ENCODE measurements at regions not wholly inside any gene's neighbourhood (a gene's known extent, or its start where the extent isn't known, plus 50 kb on each side); places are given as distances from the start of the nearest gene placed in this dataset.

DNA sequence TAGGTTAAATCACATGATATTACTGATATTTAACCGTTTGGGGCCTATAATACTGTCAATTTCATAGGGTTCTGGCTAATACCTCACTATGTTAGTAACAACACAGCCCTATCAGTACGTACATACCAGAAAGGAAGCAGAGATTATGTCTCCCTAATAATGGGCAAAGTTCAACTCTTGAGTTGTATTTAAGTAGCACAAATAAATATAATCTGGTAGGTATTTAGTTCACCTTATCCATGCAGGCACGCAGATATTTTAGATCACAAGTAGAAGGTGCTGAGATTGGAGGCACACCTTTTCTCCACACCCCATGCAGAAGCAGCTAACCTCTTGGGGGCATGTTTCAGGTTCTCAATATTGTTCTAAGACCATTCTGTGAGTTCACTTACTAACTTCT is 118.9 kb downstream of the IRS1 start:
- Histone ChIP-seq H3K4me3 (no peak overlapping the region), H3K36me3 (no peaks in the 10 kb centered on the region), H3K27me3 (no peaks in the 10 kb centered on the region), H3K9me3 (no peaks in the 10 kb centered on the region)
- DNase-seq = no peak

DNA sequence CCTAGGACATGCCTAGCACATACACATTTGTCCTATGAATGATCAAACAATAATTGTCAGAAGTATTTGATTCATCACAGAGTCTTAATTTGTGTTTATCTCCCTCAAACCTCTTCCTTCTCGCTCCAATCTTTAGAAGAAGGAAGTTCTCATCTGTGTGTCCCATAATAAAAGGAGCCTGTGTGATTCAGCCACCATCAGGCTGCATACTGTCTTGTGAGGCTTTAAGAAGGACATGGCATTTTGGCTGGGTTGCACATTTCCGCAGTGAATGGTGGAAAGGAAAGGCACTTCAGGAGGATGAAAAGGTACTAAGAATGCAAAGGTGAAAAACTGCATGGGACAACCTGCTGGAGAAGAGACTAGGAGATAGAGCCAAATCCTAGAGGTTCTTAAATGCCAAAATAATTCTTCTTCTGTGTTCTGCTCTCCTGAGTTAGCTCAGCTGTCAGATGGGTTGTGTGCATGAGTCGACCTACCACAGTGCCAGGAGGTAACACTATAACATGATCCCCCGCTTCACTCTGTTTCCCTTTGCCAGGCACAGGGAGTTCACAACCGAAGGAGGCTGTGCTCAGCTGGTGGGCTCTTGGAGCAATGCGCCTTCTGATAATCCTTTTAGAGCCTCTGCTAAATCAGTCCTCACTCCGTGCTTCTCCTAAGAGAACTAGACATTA is 120.1 kb downstream of the IRS1 start:
- no peaks in the 10 kb centered on the region for H3K36me3 ChIP-seq
- no peaks in the 10 kb centered on the region for H3K27me3 ChIP-seq
- no peaks in the 10 kb centered on the region for H3K9me3 ChIP-seq
- H3K4me3 ChIP-seq = no peak overlapping the region
- DNase-seq = no peak

DNA sequence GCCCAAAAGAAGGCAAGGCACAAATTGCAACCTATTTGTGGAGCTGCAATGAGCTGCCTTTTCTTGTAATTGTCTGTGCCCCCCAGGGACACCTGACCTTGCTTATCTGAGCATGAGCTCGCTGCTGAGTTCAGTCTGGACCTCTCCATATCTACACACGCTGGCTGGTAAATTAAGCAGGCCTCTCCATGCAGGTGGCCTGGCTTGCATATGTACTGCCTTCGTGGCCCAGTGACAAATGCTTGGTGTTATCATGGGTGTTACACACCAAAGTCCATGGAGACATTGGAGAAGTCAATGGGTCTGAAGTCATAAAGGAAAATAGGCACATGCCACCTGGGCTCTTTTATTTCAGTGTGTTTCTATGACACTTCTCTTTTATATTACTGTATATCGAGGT is 121.2 kb downstream of the IRS1 start:
- Histone ChIP-seq H3K36me3 (no peaks in the 10 kb centered on the region), H3K27me3 (no peaks in the 10 kb centered on the region), H3K4me3 (no peak overlapping the region), H3K9me3 (no peaks in the 10 kb centered on the region)
- no peak for DNase-seq

DNA sequence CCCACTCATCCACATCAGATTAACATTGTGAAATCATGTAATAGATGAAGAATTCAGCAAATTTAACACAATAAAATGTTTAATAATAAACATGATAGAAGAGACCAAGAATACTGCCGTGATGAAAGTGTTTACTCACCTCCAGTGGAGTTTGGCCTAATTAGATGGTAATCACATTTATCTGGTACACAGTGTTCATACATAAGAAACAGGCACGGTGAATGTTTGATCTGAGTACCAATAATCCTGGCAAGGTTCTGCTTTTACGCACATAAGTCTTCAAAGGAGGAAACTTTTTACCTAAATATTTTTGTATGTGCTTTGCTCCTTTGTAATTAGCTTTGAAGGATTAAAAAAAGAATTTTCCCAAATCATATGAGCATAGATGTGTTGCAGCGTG is 122.5 kb downstream of the IRS1 start:
- no peak for DNase-seq
- Histone ChIP-seq H3K27me3 (no peaks in the 10 kb centered on the region), H3K9me3 (no peaks in the 10 kb centered on the region), H3K4me3 (no peak overlapping the region), H3K36me3 (no peaks in the 10 kb centered on the region)

DNA sequence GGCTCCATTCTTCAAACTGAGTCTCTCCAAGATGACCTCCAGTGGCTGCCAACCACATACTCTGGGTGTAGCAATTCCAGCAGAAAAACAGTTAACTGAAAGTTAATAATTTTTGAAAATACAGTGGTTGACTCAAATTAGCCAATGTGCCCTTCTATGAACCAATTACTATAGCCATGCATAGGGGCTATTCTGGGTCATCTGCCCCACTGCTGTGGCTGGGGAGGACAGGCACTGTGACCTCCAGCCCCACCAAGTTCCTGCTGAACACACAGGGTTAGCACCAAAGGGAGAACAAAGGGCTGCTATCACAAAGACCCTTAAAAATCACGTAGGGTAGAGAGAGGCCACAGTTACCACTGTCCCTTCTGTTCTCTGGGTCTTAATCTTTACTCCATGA is 123.0 kb downstream of the IRS1 start:
- Histone ChIP-seq H3K36me3 (no peaks in the 10 kb centered on the region), H3K27me3 (no peaks in the 10 kb centered on the region), H3K4me3 (no peak overlapping the region), H3K9me3 (no peaks in the 10 kb centered on the region)
- no peak for DNase-seq

DNA sequence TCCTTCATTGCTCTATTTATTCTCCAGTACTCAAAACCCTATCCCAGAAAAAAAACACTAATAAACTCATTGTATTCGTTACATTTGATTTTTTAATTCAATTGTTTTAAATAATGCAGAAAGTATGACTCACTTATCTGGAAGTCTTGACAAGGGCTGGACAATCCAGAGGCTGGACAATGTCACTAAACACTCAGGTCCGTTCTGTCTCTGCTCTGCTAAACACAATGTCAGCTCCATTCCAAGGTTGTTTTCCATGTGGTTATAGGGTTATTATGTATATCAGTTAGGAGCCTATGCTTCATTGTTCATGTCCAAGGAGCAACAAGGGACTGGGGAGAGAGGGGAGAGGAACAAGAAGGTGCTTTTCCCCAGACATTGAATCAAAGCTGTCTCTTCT is 125.5 kb downstream of the IRS1 start:
- no peaks in the 10 kb centered on the region for H3K36me3 ChIP-seq
- no peaks in the 10 kb centered on the region for H3K27me3 ChIP-seq
- DNase-seq = no peak
- no peaks in the 10 kb centered on the region for H3K9me3 ChIP-seq
- no peak overlapping the region for H3K4me3 ChIP-seq

DNA sequence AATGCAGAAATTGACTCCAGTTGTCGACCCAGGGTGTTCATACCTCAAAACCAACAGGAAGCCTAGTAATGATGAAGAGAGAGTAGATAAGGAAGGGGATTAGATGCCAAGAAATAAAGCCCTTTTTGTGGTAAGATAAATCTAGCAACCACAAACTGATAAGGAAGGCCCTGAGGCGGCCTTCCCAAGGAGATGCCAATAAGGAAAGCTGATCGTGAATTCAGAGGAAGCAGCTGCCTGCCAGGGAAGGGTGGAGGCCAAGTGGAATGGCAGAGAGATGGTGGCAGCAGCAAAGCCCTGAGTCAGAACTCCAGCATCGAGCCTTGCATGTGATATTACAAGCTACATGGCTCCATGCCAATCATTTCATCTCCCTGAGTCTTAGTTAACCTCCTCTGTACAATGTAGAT is 126.3 kb downstream of the IRS1 start:
- Histone ChIP-seq H3K9me3 (no peaks in the 10 kb centered on the region), H3K4me3 (no peak overlapping the region), H3K36me3 (no peaks in the 10 kb centered on the region), H3K27me3 (no peaks in the 10 kb centered on the region)
- peak; percentile 92 for DNase-seq

DNA sequence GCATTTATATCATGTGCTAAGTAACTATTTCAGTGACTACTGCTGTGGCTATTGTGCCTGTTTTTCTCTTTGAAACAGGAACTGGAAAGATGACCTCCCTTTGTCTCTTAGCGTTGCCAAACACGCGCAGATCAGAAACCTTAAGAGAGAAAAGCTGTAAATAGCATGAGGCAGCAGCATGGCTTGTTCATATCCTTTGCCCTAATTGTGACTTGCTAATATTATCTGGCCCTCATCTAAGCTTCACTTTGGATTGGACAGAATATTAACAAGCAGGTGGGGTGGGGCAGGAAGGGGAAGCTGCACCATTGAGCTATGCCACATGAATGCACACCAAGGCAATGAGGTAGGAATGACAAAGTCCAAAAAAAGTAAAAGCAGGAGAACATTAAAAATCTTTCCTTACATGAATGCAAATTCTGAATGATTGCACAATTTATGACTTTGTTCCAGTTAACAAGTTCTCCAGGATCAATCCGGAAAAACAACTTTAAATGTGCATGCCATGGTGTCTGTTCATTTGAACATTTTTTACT is 128.4 kb downstream of the IRS1 start:
- Histone ChIP-seq H3K36me3 (no peaks in the 10 kb centered on the region), H3K27me3 (no peaks in the 10 kb centered on the region), H3K9me3 (no peaks in the 10 kb centered on the region), H3K4me3 (no peak overlapping the region)
- DNase-seq = no peak

DNA sequence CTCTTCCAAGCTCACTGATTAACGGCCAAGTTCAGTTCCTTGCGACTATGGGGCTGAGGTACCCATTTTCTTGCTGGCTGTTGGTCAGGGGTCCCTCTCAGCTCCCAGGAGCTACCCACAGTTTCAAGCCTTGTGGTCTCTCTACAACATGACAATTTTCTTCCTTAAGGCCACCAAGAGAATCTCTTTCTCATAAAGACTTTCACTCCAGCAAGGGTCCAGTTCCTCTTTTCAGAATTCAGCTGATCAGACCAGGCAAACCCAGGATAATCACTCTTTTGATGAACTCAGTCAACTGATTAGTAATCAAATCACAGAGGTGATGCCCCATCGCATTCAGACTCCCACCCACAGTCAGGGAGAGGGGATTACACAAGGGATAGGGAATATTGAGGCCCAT is 129.7 kb downstream of the IRS1 start:
- no peaks in the 10 kb centered on the region for H3K27me3 ChIP-seq
- no peaks in the 10 kb centered on the region for H3K9me3 ChIP-seq
- no peak overlapping the region for H3K4me3 ChIP-seq
- DNase-seq = no peak
- no peaks in the 10 kb centered on the region for H3K36me3 ChIP-seq

DNA sequence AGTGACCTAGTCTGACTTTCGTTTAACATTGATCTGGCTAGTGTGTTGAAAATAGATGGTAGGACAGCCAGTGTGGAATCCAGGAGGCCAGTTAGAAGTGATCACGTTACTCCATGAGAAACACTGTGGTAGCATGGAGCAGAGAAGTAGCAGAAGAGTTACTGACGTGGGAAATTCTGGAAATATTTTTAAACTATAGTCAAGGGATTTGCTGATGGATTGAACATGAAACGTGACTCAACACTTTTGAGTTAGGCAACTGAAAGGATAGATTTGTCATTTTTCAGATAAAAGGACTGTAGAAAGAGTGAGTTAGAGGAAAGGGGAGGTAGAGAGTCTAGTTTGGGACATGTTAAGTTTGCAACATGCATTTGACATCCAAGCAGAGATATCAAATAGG is 130.4 kb downstream of the IRS1 start:
- H3K36me3 ChIP-seq = no peaks in the 10 kb centered on the region
- H3K4me3 ChIP-seq = no peak overlapping the region
- no peaks in the 10 kb centered on the region for H3K27me3 ChIP-seq
- DNase-seq = no peak
- no peaks in the 10 kb centered on the region for H3K9me3 ChIP-seq

DNA sequence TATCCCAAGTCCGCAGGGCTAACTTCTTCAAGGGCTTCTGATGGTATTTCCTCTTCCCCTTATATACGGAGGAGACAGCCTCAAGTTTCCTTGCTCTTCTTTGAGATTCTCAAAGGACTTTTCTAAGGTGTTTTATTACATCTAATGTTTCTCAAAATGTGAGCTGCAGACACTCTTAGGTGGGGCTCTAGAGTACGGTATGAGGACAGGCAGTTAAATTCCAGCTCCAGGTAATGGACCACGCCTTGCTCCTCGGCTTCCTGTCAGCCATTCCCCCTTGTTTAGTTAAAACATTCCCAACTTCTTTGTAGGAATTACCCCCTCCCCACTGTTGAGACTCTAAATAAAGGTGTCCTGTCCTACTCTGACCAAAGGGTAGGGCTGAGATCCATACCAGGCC is 131.9 kb downstream of the IRS1 start:
- Histone ChIP-seq H3K9me3 (no peaks in the 10 kb centered on the region), H3K4me3 (no peak overlapping the region), H3K36me3 (no peaks in the 10 kb centered on the region), H3K27me3 (no peaks in the 10 kb centered on the region)
- no peak for DNase-seq

DNA sequence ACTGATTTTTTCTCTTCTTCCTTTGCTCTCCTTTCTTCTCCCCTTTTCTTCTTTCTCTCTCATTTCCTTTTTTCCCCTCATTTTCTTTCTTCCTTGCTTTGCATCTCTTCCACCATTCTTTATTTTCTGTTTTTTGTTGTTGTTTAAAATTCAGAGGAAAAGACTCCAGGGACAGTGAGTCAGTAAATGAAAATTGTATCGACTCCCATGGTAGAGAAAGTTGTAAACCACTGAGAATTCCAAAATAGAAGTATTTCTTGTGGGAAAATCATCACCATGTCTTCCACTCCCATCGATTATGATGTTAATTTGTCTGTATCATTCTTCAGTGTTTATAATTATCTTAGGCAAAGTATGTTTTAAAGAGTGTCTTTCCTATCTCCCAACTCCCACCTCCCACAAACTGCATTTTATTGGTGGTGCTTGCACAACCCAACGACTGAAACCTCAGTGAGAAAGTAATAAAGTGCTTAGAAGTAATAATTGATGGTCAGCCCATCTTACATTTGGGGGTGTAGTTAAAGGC is 134.3 kb downstream of the IRS1 start:
- no peaks in the 10 kb centered on the region for H3K36me3 ChIP-seq
- H3K27me3 ChIP-seq = no peaks in the 10 kb centered on the region
- DNase-seq = no peak
- no peaks in the 10 kb centered on the region for H3K9me3 ChIP-seq
- no peak overlapping the region for H3K4me3 ChIP-seq

DNA sequence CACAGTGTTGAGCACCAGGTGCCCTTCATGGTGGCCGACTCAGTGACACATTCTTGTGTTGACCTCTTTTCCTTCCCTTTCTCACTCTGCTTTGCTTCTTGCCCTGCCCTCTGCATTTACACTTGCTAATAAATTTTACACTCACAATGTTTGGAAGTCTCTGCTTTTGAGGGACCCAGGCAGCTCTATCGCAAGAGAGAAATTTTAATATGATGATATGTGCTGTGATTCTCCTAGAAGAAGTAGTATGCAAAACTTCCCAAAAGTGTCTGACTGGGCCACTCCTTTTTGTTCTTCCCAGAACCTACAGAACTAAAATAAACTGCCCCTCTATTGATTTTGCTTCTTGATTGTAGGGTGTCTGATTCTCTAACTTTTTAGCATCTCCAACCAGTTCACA is 135.0 kb downstream of the IRS1 start:
- Histone ChIP-seq H3K4me3 (no peak overlapping the region), H3K36me3 (no peaks in the 10 kb centered on the region), H3K9me3 (no peaks in the 10 kb centered on the region), H3K27me3 (no peaks in the 10 kb centered on the region)
- no peak for DNase-seq

DNA sequence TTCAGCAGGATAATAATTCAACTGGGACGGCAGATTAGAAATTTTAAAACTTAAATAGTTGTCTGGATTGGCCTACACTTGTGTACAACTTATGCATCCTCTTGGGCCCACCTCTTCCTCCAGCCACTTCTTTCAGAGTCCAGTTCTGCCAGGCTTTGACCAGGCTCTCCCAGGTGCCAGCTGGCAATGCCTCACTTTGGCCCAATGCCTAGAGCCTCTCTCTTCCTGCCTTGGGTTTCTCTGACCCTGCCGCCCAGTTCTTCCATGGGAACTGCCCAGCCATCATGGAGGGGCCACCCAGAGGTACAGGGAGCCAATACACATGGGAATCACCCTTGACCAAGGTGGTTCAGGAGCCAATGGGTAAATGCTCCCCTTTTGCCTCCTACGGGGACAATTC is 135.5 kb downstream of the IRS1 start:
- Histone ChIP-seq H3K9me3 (no peaks in the 10 kb centered on the region), H3K36me3 (no peaks in the 10 kb centered on the region), H3K27me3 (no peaks in the 10 kb centered on the region), H3K4me3 (no peak overlapping the region)
- peak; percentile 70 for DNase-seq

DNA sequence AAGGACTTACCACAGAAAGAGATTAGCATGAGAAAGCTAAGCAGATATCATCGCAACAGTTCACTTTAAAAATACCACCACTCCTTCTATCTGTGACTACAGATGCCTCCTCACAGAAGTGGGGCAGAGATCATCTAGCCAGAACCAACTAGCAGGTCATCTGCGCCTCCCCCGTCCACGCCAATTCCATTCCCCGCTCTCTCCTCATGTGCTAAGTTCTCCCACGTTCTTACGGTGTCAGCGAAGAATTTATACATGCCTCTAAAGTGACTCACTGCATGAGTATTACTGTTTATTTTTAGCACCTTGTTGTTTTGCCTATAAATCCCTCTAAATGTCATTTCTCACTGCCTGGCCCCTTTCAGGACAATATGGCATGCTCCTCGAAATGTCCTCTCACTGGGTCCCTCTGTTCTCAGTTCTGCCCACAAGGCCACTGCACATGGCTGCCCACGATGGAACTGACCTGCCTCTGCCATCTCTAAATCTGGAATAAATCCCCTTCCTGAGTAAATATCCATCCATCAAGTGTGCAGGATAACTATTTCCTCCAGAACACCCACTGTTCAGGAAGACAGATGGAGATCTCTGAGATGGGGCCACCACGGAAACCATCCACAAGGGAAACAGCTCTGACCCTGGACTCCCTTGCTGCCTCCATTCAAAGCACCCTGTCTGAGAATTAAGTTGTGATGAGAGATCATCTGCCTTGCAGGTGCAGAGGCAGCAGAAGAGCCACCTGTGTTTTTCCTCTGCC is 137.7 kb downstream of the IRS1 start:
- Histone ChIP-seq H3K9me3 (no peaks in the 10 kb centered on the region; the same call in 1 of the 2 replicates), H3K36me3 (no peaks in the 10 kb centered on the region), H3K27me3 (no peaks in the 10 kb centered on the region), H3K4me3 (no peak overlapping the region)
- peak; percentile 67 for DNase-seq

DNA sequence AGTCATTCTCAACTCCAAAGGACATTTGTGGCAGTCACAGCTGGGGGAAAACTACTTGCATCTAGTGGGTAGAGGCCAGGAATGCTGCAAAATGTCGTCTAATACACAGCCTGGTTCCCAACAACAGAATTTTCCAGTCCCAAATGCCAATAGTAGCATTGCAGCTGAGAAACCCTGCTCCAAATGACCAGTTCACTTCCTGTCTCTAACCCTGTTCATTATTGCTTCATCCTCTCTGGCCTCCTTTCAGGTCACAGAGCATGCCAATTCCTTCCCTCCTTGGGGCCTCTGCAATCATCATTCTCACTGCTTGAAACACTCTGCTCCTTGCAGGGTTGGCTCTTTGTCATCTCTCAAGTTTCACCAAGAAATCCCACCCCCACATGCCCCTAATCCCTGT is 139.1 kb downstream of the IRS1 start:
- Histone ChIP-seq H3K9me3 (no peaks in the 10 kb centered on the region; the same call in 1 of the 2 replicates), H3K4me3 (no peak overlapping the region), H3K27me3 (no peaks in the 10 kb centered on the region), H3K36me3 (no peaks in the 10 kb centered on the region)
- DNase-seq = peak; percentile 82

DNA sequence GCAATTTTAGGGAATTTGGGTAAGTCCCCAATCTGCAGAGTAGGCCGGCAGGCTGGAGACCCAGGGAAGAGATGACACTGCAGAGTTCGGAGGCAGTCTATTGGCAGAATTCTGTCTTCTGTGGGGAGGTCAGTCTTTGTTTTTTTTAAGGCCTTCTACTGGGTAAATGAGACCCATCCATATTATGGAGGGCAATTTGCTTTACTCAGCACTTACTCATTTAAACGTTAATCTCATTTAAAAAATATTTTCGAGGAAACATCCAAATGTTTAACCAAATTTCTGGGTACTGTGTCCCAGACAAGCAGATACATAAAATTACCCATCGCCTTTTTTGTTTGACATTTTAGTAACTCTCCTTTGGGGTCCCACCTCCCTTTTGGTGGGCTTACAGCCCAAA is 139.5 kb downstream of the IRS1 start:
- H3K36me3 ChIP-seq = no peaks in the 10 kb centered on the region
- no peak for DNase-seq

DNA sequence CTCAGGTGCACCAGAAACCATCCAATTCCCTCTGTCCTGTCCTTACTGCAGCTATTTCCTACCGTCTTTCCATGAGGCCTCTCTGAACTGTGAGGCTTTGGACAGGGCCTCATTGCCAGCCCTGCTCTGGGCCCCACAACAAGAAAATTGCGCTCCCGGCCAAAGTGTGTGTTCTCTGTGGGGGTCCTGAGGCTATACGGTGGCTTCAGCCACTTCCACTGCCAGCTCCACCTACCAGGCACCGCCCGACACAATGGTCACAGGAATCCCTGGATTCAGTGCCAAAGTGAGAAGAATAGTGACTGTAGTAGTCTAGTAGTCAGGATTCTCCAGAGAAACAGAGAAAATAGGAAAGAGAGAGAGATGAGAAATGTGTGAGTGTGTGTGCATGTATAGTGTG is 140.2 kb downstream of the IRS1 start:
- H3K36me3 ChIP-seq = no peaks in the 10 kb centered on the region
- no peaks in the 10 kb centered on the region; the same call in 1 of the 2 replicates for H3K9me3 ChIP-seq
- DNase-seq = no peak
- H3K27me3 ChIP-seq = no peaks in the 10 kb centered on the region
- H3K4me3 ChIP-seq = no peak overlapping the region

More for the DNA sequence above, 139.5 kb downstream of the IRS1 start:
- H3K27me3 ChIP-seq = no peaks in the 10 kb centered on the region
- no peaks in the 10 kb centered on the region; the same call in 1 of the 2 replicates for H3K9me3 ChIP-seq
- H3K4me3 ChIP-seq = no peak overlapping the region

Measured in MG63 (cell line).